CD14-positive monocyte (primary cell): ENCODE measurements at regions not wholly inside any gene's neighbourhood (a gene's known extent, or its start where the extent isn't known, plus 50 kb on each side); places are given as distances from the start of the nearest gene placed in this dataset.

Experiments used
- DNase-seq, 3 donors: peaks; one replicate each; pipeline ENCODE4 v3.0.0-alpha.2; 2011 to 2022
- H2AFZ ChIP-seq: 2 replicates; pipeline ENCODE4 v1.6.0; 2012; ENCODE audit warnings: mild to moderate bottlenecking, low read depth, low read length, inconsistent platforms; ENCODE audit not compliant: insufficient read depth, poor library complexity, severe bottlenecking
- H3K27ac ChIP-seq, 2 donors: 1 replicate in 1 of 2; 2 replicates in 1 of 2; pipeline ENCODE4 v1.5.1; 2012 to 2013; ENCODE audit warnings: low read length in 2 of 2, control low read depth in 1 of 2, inconsistent platforms in 1 of 2, low read depth in 1 of 2, mild to moderate bottlenecking in 1 of 2
- H3K27me3 ChIP-seq, 2 donors: one replicate each; pipeline versions ENCODE4 v1.6.0 to v1.6.1; 2011 to 2013; ENCODE audit warnings: low read length in 2 of 2; ENCODE audit not compliant: control insufficient read depth in 2 of 2, insufficient read depth in 2 of 2
- H3K36me3 ChIP-seq, 2 donors: replicated peaks in 1 of 2; 1 replicate in 1 of 2; 2 replicates in 1 of 2; pipeline versions ENCODE4 v1.5.1 to v1.6.1; 2012 to 2013; ENCODE audit warnings: low read length in 2 of 2, control low read depth in 1 of 2, inconsistent platforms in 1 of 2, mild to moderate bottlenecking in 1 of 2; ENCODE audit not compliant: insufficient read depth in 2 of 2, control insufficient read depth in 1 of 2
- H3K4me1 ChIP-seq, 2 donors: 1 replicate in 1 of 2; 2 replicates in 1 of 2; pipeline versions ENCODE4 v1.5.1 to v1.6.1; 2012 to 2013; ENCODE audit warnings: low read length in 2 of 2, control low read depth in 1 of 2, inconsistent platforms in 1 of 2, mild to moderate bottlenecking in 1 of 2, moderate library complexity in 1 of 2; ENCODE audit not compliant: insufficient read depth in 2 of 2, control insufficient read depth in 1 of 2
- H3K4me2 ChIP-seq: replicated peaks from 2 replicates; pipeline ENCODE3; 2012; ENCODE audit warnings: low read length, moderate library complexity, mild to moderate bottlenecking; ENCODE audit not compliant: poor library complexity, severe bottlenecking; ENCODE audit errors: extremely low read depth
- H3K4me3 ChIP-seq, 3 experiments: fragments of 200-600 bp in 1 of 3; sonication (generic) in 1 of 3; replicated peaks in 1 of 3; 1 replicate in 2 of 3; 2 replicates in 1 of 3; pipeline ENCODE4 v1.5.1; 2011 to 2013; ENCODE audit warnings: low read length in 3 of 3, mild to moderate bottlenecking in 3 of 3, control low read depth in 2 of 3, low read depth in 2 of 3, inconsistent platforms in 1 of 3, moderate library complexity in 1 of 3
- H3K79me2 ChIP-seq: 2 replicates; pipeline ENCODE4 v1.6.0; 2012; ENCODE audit warnings: mild to moderate bottlenecking, control low read depth, inconsistent platforms, low read length, moderate library complexity; ENCODE audit not compliant: insufficient read depth
- H3K9ac ChIP-seq: 2 replicates; pipeline ENCODE4 v1.6.0; 2017; ENCODE audit warnings: low read length, mild to moderate bottlenecking; ENCODE audit not compliant: insufficient read depth, poor library complexity, severe bottlenecking
- H3K9me3 ChIP-seq, 2 donors: replicated peaks in 1 of 2; 1 replicate in 1 of 2; 2 replicates in 1 of 2; pipeline versions ENCODE4 v1.5.1 to v1.6.1; 2012 to 2013; ENCODE audit warnings: low read length in 2 of 2, control low read depth in 1 of 2; ENCODE audit not compliant: control insufficient read depth in 1 of 2, insufficient read depth in 1 of 2
- H4K20me1 ChIP-seq: 2 replicates; pipeline ENCODE4 v1.6.0; 2012; ENCODE audit warnings: mild to moderate bottlenecking, low read length, control low read depth, moderate library complexity; ENCODE audit not compliant: insufficient read depth
- H3K27ac Mint-ChIP-seq, 7 donors: one replicate each; pipeline ENCODE4 v1.8.0; 2020; ENCODE audit warnings: mild to moderate bottlenecking in 7 of 7, mixed read lengths in 7 of 7, moderate library complexity in 6 of 7, inconsistent platforms in 2 of 7
- H3K27me3 Mint-ChIP-seq, 3 donors: one replicate each; pipeline ENCODE4 v1.8.0; 2021 to 2022; ENCODE audit warnings: low read depth in 3 of 3, mild to moderate bottlenecking in 3 of 3, mixed read lengths in 3 of 3, moderate library complexity in 3 of 3, inconsistent platforms in 1 of 3
- H3K36me3 Mint-ChIP-seq, 2 donors: one replicate each; pipeline ENCODE4 v1.8.0; 2020; ENCODE audit warnings: mixed read lengths in 2 of 2, inconsistent platforms in 1 of 2, mild to moderate bottlenecking in 1 of 2
- H3K4me1 Mint-ChIP-seq: one replicate; pipeline ENCODE4 v1.8.0; 2020; ENCODE audit warnings: mild to moderate bottlenecking, mixed read lengths
- H3K4me3 Mint-ChIP-seq, 2 donors: one replicate each; pipeline ENCODE4 v1.8.0; 2020; ENCODE audit warnings: mild to moderate bottlenecking in 2 of 2, mixed read lengths in 2 of 2, moderate library complexity in 1 of 2
- H3K9me3 Mint-ChIP-seq, 7 donors: one replicate each; pipeline ENCODE4 v1.8.0; 2020 to 2022; ENCODE audit warnings: mixed read lengths in 7 of 7, mild to moderate bottlenecking in 6 of 7, moderate library complexity in 6 of 7, inconsistent platforms in 2 of 7
- CTCF ChIP-seq: fragments of 200-600 bp; IDR thresholded peaks from one replicate; pipeline ENCODE4 v1.8.0; 2022; ENCODE audit warnings: antibody characterized with exemption, mild to moderate bottlenecking
- WGBS: methylation state at CpG from one replicate; pipeline ENCODE4 v1.1.5; 2013; ENCODE audit warnings: missing lambda C conversion rate; ENCODE audit not compliant: insufficient coverage; 5-methylcytosine and 5-hydroxymethylcytosine counted together
- intact Hi-C, 2 donors: fragments of 100-400 bp; cut with micrococcal nuclease; formaldehyde crosslinking; loops; one replicate each; pipeline versions ENCODE4 v1.15.0 to v1.15.1; 2023

- Mint-ChIP-seq H3K36me3 (no peaks in the 10 kb centered on the region), H3K27ac (no peak overlapping the region), H3K9me3 (peaks cover 0 to 4% (median 2%) of the 10 kb centered on the region in 7 donors), H3K4me3 (no peak overlapping the region), H3K27me3 (peaks cover 1 to 4% (median 1%) of the 10 kb centered on the region in 3 donors), H3K4me1 (no peaks in the 10 kb centered on the region)
- Histone ChIP-seq H3K9me3 (no peaks in the 10 kb centered on the region), H3K4me2 (no peak overlapping the region), H3K36me3 (no peaks in the 10 kb centered on the region), H3K27me3 (no peaks in the 10 kb centered on the region), H3K9ac (no peak overlapping the region), H3K4me1 (no peaks in the 10 kb centered on the region), H4K20me1 (no peaks in the 10 kb centered on the region), H3K27ac (no peak overlapping the region), H3K4me3 (no peak overlapping the region), H3K79me2 (no peaks in the 10 kb centered on the region), H2AFZ (no peak overlapping the region)
- no peak for DNase-seq
- TF ChIP-seq CTCF, result no peak
- intact Hi-C loops, result loop anchor here in 1 of 2 donors (10.0 kb wide), 1 partner anchor 200 kb away; no protein-coding TSS in a partner anchor
- 87% methylated on average over 19 of the region's 21 CpGs for WGBS
Observed at GRCh38 chr17:77744066-77744988, 214.2 kb upstream of the TNRC6C start.

GRCh38 chr17:77745702-77746101 lies 212.8 kb upstream of the TNRC6C start:
- WGBS, result no CpG with 5 or more reads among the region's 2 CpGs
- Mint-ChIP-seq H3K4me3 (no peak overlapping the region), H3K27ac (no peak overlapping the region), H3K9me3 (peaks cover 0 to 4% (median 2%) of the 10 kb centered on the region in 7 donors), H3K4me1 (no peaks in the 10 kb centered on the region), H3K36me3 (no peaks in the 10 kb centered on the region), H3K27me3 (peaks cover 1 to 4% (median 1%) of the 10 kb centered on the region in 3 donors)
- H2AFZ ChIP-seq, result no peak overlapping the region
- no peak overlapping the region for H3K4me2 ChIP-seq
- H3K27me3 ChIP-seq, result no peaks in the 10 kb centered on the region
- no peak overlapping the region for H3K9ac ChIP-seq
- H3K79me2 ChIP-seq, result no peaks in the 10 kb centered on the region
- H3K9me3 ChIP-seq, result no peaks in the 10 kb centered on the region
- H3K4me3 ChIP-seq, result no peak overlapping the region
- H4K20me1 ChIP-seq, result no peaks in the 10 kb centered on the region
- no peak overlapping the region for H3K27ac ChIP-seq
- H3K36me3 ChIP-seq, result no peaks in the 10 kb centered on the region
- no peak for DNase-seq
- intact Hi-C loops, result loop anchor here in 1 of 2 donors (10.0 kb wide), 1 partner anchor 201 kb away; no protein-coding TSS in a partner anchor
- no peak for TF ChIP-seq CTCF
- H3K4me1 ChIP-seq, result no peaks in the 10 kb centered on the region
